GM23248 (cell line): ENCODE measurements at regions not wholly inside any gene's neighbourhood (a gene's known extent, or its start where the extent isn't known, plus 50 kb on each side); places are given as distances from the start of the nearest gene placed in this dataset.
"Not testable (repeated sequence)": the region's sequence is repeated elsewhere in the genome, so short reads cannot be mapped to it uniquely, and the experiment has no call there.

Source experiments
- DNase-seq: peaks from one replicate; pipeline ENCODE4 v3.0.0-alpha.2; 2015
- H2AFZ ChIP-seq: fragments of 200-600 bp; sonication (generic); 2 replicates; pipeline ENCODE4 v1.6.1; 2016; ENCODE audit warnings: antibody characterized with exemption
- H3F3A ChIP-seq: fragments of 200-600 bp; sonication (generic); 2 replicates; pipeline ENCODE4 v1.6.1; 2016; ENCODE audit warnings: mild to moderate bottlenecking, antibody characterized with exemption, mixed run types; ENCODE audit not compliant: insufficient read depth
- H3K27ac ChIP-seq: fragments of 200-600 bp; sonication (generic); 2 replicates; pipeline ENCODE4 v1.5.1; 2016; ENCODE audit warnings: mild to moderate bottlenecking
- H3K27me3 ChIP-seq: fragments of 200-600 bp; sonication (generic); replicated peaks from 2 replicates; pipeline ENCODE4 v1.6.1; 2016; ENCODE audit warnings: mild to moderate bottlenecking; ENCODE audit not compliant: insufficient read depth
- H3K36me3 ChIP-seq: fragments of 200-600 bp; sonication (generic); 2 replicates; pipeline ENCODE4 v1.6.1; 2016; ENCODE audit warnings: low read depth, mild to moderate bottlenecking
- H3K4me1 ChIP-seq: fragments of 200-600 bp; sonication (generic); 2 replicates; pipeline ENCODE4 v1.6.1; 2016; ENCODE audit warnings: mild to moderate bottlenecking; ENCODE audit not compliant: insufficient read depth
- H3K4me2 ChIP-seq: fragments of 200-600 bp; sonication (generic); one replicate; pipeline ENCODE4 v1.6.1; 2016; ENCODE audit warnings: mild to moderate bottlenecking; ENCODE audit not compliant: unreplicated experiment
- H3K4me3 ChIP-seq: fragments of 200-600 bp; sonication (generic); 2 replicates; pipeline ENCODE4 v1.5.1; 2016; ENCODE audit warnings: mild to moderate bottlenecking
- H3K79me2 ChIP-seq: fragments of 200-600 bp; sonication (generic); 2 replicates; pipeline ENCODE4 v1.6.1; 2016; ENCODE audit warnings: mild to moderate bottlenecking; ENCODE audit not compliant: insufficient read depth
- H3K9ac ChIP-seq: fragments of 200-600 bp; sonication (generic); 2 replicates; pipeline ENCODE4 v1.6.1; 2016; ENCODE audit warnings: mild to moderate bottlenecking
- H3K9me2 ChIP-seq: fragments of 200-600 bp; sonication (generic); 2 replicates; pipeline ENCODE4 v1.6.1; 2016; ENCODE audit warnings: mixed run types, mild to moderate bottlenecking, moderate library complexity; ENCODE audit not compliant: insufficient read depth
- H3K9me3 ChIP-seq: fragments of 200-600 bp; sonication (generic); one replicate; pipeline ENCODE4 v1.6.1; 2017; ENCODE audit warnings: low read depth
- H4K20me1 ChIP-seq: fragments of 200-600 bp; sonication (generic); 2 replicates; pipeline ENCODE4 v1.6.0; 2016; ENCODE audit not compliant: insufficient read depth
- EZH2 ChIP-seq: fragments of 200-600 bp; sonication (generic); IDR thresholded peaks from 2 replicates; pipeline ENCODE4 v1.6.1; 2018; ENCODE audit warnings: antibody characterized with exemption, mild to moderate bottlenecking; ENCODE audit not compliant: insufficient read depth, poor library complexity, severe bottlenecking
- EZH2phosphoT487 ChIP-seq: fragments of 200-600 bp; sonication (generic); IDR thresholded peaks from 2 replicates; pipeline ENCODE4 v1.6.1; 2018; ENCODE audit warnings: antibody characterized with exemption, moderate library complexity, mild to moderate bottlenecking, low read depth; ENCODE audit not compliant: insufficient read depth
- WGBS, 2 experiments: methylation state at CpG; one replicate each; pipeline ENCODE4 v1.1.6; 2015 to 2017; ENCODE audit warnings: low lambda C conversion rate in 2 of 2, low coverage in 1 of 2; ENCODE audit errors: missing lambda C conversion rate in 2 of 2; 5-methylcytosine and 5-hydroxymethylcytosine counted together
- in situ Hi-C: fragments of 300-500 bp; cut with MboI; formaldehyde crosslinking; loops from 2 replicates; pipeline ENCODE4 v1.15.0; 2020

DNA sequence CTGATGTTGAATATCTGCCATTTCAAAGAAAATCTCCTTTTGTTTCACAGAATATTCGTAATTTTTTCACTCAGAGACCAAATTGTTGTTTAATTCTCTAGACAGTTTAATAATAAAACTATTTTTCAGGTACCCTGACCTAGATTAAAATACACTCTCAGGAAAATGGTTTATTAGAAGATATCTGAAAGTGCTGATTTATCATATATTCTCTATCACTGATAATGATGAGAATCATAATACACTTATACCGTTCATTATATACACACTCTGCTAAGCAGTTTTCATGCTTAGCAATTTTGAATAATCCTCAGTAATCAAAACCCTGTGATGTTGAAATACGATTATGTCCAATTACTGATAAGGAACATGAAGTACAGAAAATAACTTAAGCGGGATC, 772.9 kb upstream of the CRIM1 start:
- no peak for DNase-seq
- TF ChIP-seq EZH2phosphoT487, result no peak
- Histone ChIP-seq H3K4me2 (no peak overlapping the region), H3K9me2 (no peaks in the 10 kb centered on the region), H3K9ac (no peak overlapping the region), H3K4me3 (no peak overlapping the region), H3K36me3 (no peaks in the 10 kb centered on the region), H4K20me1 (no peaks in the 10 kb centered on the region), H3K27me3 (no peaks in the 10 kb centered on the region), H3F3A (no peaks in the 10 kb centered on the region), H3K79me2 (no peaks in the 10 kb centered on the region), H3K9me3 (no peaks in the 10 kb centered on the region), H2AFZ (no peak overlapping the region), H3K27ac (no peak overlapping the region), H3K4me1 (no peaks in the 10 kb centered on the region)
- in situ Hi-C loops, result no loop called here
- 24 to 26% methylated on average over 4 of the region's 4 CpGs for WGBS, 2 experiments

DNA sequence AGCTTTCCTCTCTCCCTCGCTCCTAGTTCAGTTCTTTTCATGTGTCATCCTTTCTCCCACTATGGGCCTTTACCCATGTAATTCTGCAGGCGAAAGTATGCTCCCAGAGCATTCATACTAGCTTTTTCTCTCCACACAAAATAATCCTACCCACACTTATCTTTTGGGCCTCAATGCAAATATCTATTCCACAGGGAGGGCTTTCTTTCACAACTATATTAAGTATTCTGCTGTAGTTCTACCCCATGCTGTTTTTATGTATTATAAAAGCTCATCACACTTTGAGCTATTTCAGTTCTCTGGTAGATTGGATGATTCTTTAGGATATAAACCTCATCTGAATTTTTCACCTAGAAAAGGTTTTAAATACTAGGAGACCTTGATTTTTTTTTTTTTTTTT, 774.6 kb upstream of the CRIM1 start:
- Histone ChIP-seq H4K20me1 (no peaks in the 10 kb centered on the region), H3K4me1 (no peaks in the 10 kb centered on the region), H3K27ac (no peak overlapping the region), H3K9ac (no peak overlapping the region), H3K4me3 (no peak overlapping the region), H3K36me3 (no peaks in the 10 kb centered on the region), H3F3A (no peaks in the 10 kb centered on the region), H3K9me3 (no peaks in the 10 kb centered on the region), H3K27me3 (no peaks in the 10 kb centered on the region), H3K9me2 (no peaks in the 10 kb centered on the region), H3K4me2 (no peak overlapping the region), H2AFZ (no peak overlapping the region), H3K79me2 (no peaks in the 10 kb centered on the region)
- no peak for DNase-seq
- TF ChIP-seq EZH2 (no peak), EZH2phosphoT487 (no peak)
- in situ Hi-C loops, result no loop called here
- WGBS, 2 experiments, result 2 to 14% methylated on average over 2 of the region's 2 CpGs

DNA sequence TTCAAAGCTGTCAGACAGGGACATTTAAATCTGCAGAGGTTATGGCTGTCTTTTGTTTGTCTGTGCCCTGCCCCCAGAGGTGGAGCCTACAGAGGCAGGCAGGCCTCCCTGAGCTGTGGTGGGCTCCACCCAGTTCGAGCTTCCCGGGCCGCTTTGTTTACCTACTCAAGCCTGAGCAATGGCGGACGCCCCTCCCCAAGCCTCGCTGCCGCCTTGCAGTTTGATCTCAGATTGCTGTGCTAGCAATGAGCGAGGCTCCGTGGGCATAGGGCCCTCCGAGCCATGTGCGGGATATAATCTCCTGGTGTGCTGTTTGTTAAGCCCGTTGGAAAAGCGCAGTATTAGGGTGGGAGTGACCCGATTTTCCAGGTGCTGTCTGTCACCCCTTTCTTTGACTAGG, 787.0 kb upstream of the CRIM1 start:
- H3K36me3 ChIP-seq, H3K4me2 ChIP-seq, H3K79me2 ChIP-seq, H3K9me2 ChIP-seq, H3K27ac ChIP-seq, H4K20me1 ChIP-seq, H3K9ac ChIP-seq, H3K27me3 ChIP-seq, H3K4me3 ChIP-seq, H3K9me3 ChIP-seq, in situ Hi-C loops, DNase-seq, H3K4me1 ChIP-seq, H2AFZ ChIP-seq, H3F3A ChIP-seq: not testable (repeated sequence)
- 63 to 65% methylated on average over 14 of the region's 14 CpGs for WGBS, 2 experiments

DNA sequence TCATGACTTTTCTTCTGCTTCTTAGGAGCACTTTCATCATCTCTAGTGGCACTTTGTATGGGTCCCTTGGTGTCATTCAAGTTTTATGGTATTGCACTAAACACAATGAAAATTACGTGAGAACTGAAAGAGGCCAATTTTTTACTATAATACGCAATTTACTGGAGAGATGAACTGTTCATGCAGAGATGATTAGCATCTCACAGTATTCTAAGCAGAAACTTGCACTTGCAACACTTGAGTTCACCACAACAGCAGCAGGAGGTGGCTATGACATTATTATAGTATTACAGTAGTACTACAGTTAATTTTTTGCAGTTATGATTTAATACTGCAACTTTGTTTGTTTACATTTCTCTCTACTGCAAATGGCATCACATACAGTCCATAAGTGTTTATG, 793.1 kb upstream of the CRIM1 start:
- in situ Hi-C loops, result no loop called here
- 7 to 11% methylated on average over 2 of the region's 2 CpGs for WGBS, 2 experiments
- Histone ChIP-seq H3K9me2 (no peaks in the 10 kb centered on the region), H3K4me1 (no peaks in the 10 kb centered on the region), H3K79me2 (no peaks in the 10 kb centered on the region), H3K27ac (no peak overlapping the region), H3F3A (no peaks in the 10 kb centered on the region), H3K27me3 (no peaks in the 10 kb centered on the region), H3K36me3 (no peaks in the 10 kb centered on the region; the same call in 1 of the 2 replicates), H3K9me3 (no peaks in the 10 kb centered on the region), H3K9ac (no peak overlapping the region), H4K20me1 (no peaks in the 10 kb centered on the region), H2AFZ (no peak overlapping the region), H3K4me3 (no peak overlapping the region), H3K4me2 (no peak overlapping the region)
- no peak for DNase-seq
- no peak for TF ChIP-seq EZH2
- no peak for TF ChIP-seq EZH2phosphoT487

DNA sequence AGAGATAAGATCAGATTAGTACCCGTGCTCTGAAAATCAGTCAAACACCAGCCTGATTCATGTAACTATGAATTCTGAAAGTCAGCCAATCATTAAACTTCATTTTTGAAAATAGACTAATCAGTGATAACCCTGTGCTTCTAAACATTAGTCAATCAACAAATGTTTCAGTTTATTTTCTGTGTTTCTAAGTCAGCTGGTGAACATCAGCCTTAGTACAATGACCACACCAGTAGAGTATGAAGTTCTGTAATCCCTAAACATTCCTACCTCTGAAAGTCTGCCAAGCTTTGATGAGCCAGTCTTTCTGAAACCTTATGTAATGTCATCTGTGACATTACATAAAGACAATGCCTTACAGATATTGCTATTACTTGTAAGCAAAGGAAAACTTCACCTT, 807.4 kb upstream of the CRIM1 start:
- no peaks in the 10 kb centered on the region for H3K9me2 ChIP-seq
- no peak overlapping the region for H3K9ac ChIP-seq
- WGBS, 2 experiments, result 0 to 3% methylated on average over 1 of the region's 1 CpG
- DNase-seq, result peak; percentile 20
- H3K4me1 ChIP-seq, result no peaks in the 10 kb centered on the region
- no peaks in the 10 kb centered on the region for H3K79me2 ChIP-seq
- H3K4me3 ChIP-seq, result no peak overlapping the region
- H4K20me1 ChIP-seq, result no peaks in the 10 kb centered on the region
- no peaks in the 10 kb centered on the region for H3F3A ChIP-seq
- no peaks in the 10 kb centered on the region for H3K36me3 ChIP-seq
- TF ChIP-seq EZH2phosphoT487 (no peak), EZH2 (no peak)
- in situ Hi-C loops, result no loop called here
- no peak overlapping the region for H3K27ac ChIP-seq
- H2AFZ ChIP-seq, result no peak overlapping the region
- no peak overlapping the region for H3K4me2 ChIP-seq
- no peaks in the 10 kb centered on the region for H3K27me3 ChIP-seq
- no peaks in the 10 kb centered on the region for H3K9me3 ChIP-seq
